Activated CD8-positive, alpha-beta T cell treated with anti-CD3 and anti-CD28 coated beads, Interleukin-2, amount 10 ng/mL, durations not matched to agents 7 days and 5 days (primary cell): ENCODE measurements at regions not wholly inside any gene's neighbourhood (a gene's known extent, or its start where the extent isn't known, plus 50 kb on each side); places are given as distances from the start of the nearest gene placed in this dataset.

Experiments used
- ATAC-seq: fragments of 150-1000 bp; cut with Tn5 transposase; one replicate; pipeline ENCODE4 v1.10.0; 2021; ENCODE audit warnings: moderate library complexity
- CTCF ChIA-PET: fragments of 350-600 bp; sonication (Branson Sonifier 250); formaldehyde crosslinking; loops from one replicate; lab custom pipeline; 2021; ENCODE audit warnings: antibody characterized with exemption; lab: Charles Lee
- POLR2A ChIA-PET: fragments of 350-600 bp; sonication (Branson Sonifier 250); formaldehyde crosslinking; loops from one replicate; lab custom pipeline; 2021; ENCODE audit warnings: antibody characterized with exemption; lab: Charles Lee
- DNase-seq: peaks from one replicate; pipeline ENCODE4 v3.0.0-alpha.2; 2020
- H3K27ac Mint-ChIP-seq: one replicate; pipeline ENCODE4 v1.8.0; 2021; ENCODE audit warnings: mild to moderate bottlenecking, mixed read lengths
- H3K27me3 Mint-ChIP-seq: one replicate; pipeline ENCODE4 v1.8.0; 2021; ENCODE audit warnings: low read depth, mixed read lengths
- H3K36me3 Mint-ChIP-seq: one replicate; pipeline ENCODE4 v1.8.0; 2021; ENCODE audit warnings: low read depth, mixed read lengths
- H3K4me1 Mint-ChIP-seq: one replicate; pipeline ENCODE4 v1.8.0; 2021; ENCODE audit warnings: low read depth, mixed read lengths
- H3K4me3 Mint-ChIP-seq: one replicate; pipeline ENCODE4 v1.8.0; 2021; ENCODE audit warnings: mild to moderate bottlenecking, mixed read lengths
- H3K9me3 Mint-ChIP-seq: one replicate; pipeline ENCODE4 v1.8.0; 2022; ENCODE audit warnings: mixed read lengths; ENCODE audit not compliant: insufficient read depth

- no peak for DNase-seq
- no peaks in the 10 kb centered on the region for H3K9me3 Mint-ChIP-seq
- CTCF ChIA-PET: interaction anchor here (1.0 to 2.3 kb wide), 6 partner anchors 8 to 33 kb away, joined by 3 to 8 read pairs (median 4); no protein-coding TSS in a partner anchor
- peaks cover 15% of the 10 kb centered on the region for H3K4me1 Mint-ChIP-seq
- no peak for ATAC-seq
- no peak overlapping the region for H3K4me3 Mint-ChIP-seq
- H3K27ac Mint-ChIP-seq: no peak overlapping the region
- POLR2A ChIA-PET: no interaction called here
- H3K36me3 Mint-ChIP-seq: no peaks in the 10 kb centered on the region
- peaks cover 17% of the 10 kb centered on the region for H3K27me3 Mint-ChIP-seq
Measured at GRCh38 chr7:142554560-142555532, 194.4 kb upstream of the PRSS1 start.

- H3K27ac Mint-ChIP-seq: no peak overlapping the region
Measured at GRCh38 chr7:142553216-142553615, 196.1 kb upstream of the PRSS1 start.

GRCh38 chr7:142548978-142549377 is 200.3 kb upstream of the PRSS1 start:
- peaks cover under 1% of the 10 kb centered on the region for H3K4me1 Mint-ChIP-seq
- no peak for DNase-seq
- ChIA-PET POLR2A (no interaction called here), CTCF (no interaction called here)
- H3K27me3 Mint-ChIP-seq: peaks cover 14% of the 10 kb centered on the region
- no peaks in the 10 kb centered on the region for H3K9me3 Mint-ChIP-seq
- H3K4me3 Mint-ChIP-seq: no peak overlapping the region
- no peaks in the 10 kb centered on the region for H3K36me3 Mint-ChIP-seq
- ATAC-seq: no peak
- no peak overlapping the region for H3K27ac Mint-ChIP-seq

More at GRCh38 chr7:142553216-142553615, 196.1 kb upstream of the PRSS1 start:
- POLR2A ChIA-PET: no interaction called here
- H3K9me3 Mint-ChIP-seq: no peaks in the 10 kb centered on the region
- H3K4me1 Mint-ChIP-seq: peaks cover 15% of the 10 kb centered on the region
- peaks cover 21% of the 10 kb centered on the region for H3K27me3 Mint-ChIP-seq
- H3K36me3 Mint-ChIP-seq: no peaks in the 10 kb centered on the region
- DNase-seq (no peak), ATAC-seq (no peak)
- H3K4me3 Mint-ChIP-seq: no peak overlapping the region
- CTCF ChIA-PET: no interaction called here

GRCh38 chr7:142546452-142546851 is 202.8 kb upstream of the PRSS1 start:
- peaks cover 10% of the 10 kb centered on the region for H3K27me3 Mint-ChIP-seq
- DNase-seq: no peak
- no peak for ATAC-seq
- H3K4me1 Mint-ChIP-seq: no peaks in the 10 kb centered on the region
- POLR2A ChIA-PET: no interaction called here
- no peaks in the 10 kb centered on the region for H3K36me3 Mint-ChIP-seq
- no peak overlapping the region for H3K4me3 Mint-ChIP-seq
- CTCF ChIA-PET: interaction anchor here (0.9 to 2.3 kb wide), 4 partner anchors 8 to 39 kb away, joined by 4 to 17 read pairs (median 6); no protein-coding TSS in a partner anchor
- no peak overlapping the region for H3K27ac Mint-ChIP-seq
- H3K9me3 Mint-ChIP-seq: no peaks in the 10 kb centered on the region

GRCh38 chr7:142542942-142543341 is 206.3 kb upstream of the PRSS1 start:
- CTCF ChIA-PET: interaction anchor here (0.5 to 1.5 kb wide), 3 partner anchors 8 to 324 kb away, joined by 3 to 5 read pairs (median 5); no protein-coding TSS in a partner anchor
- no peak for ATAC-seq

GRCh38 chr7:142542105-142542504 is 207.2 kb upstream of the PRSS1 start:
- Mint-ChIP-seq H3K27ac (no peak overlapping the region), H3K4me3 (no peak overlapping the region), H3K36me3 (no peaks in the 10 kb centered on the region), H3K9me3 (no peaks in the 10 kb centered on the region), H3K4me1 (peaks cover 18% of the 10 kb centered on the region), H3K27me3 (no peaks in the 10 kb centered on the region)
- ATAC-seq: no peak
- ChIA-PET CTCF (interaction anchor here (1.7 to 2.4 kb wide), 2 partner anchors 16 to 241 kb away, joined by 3 to 8 read pairs; no protein-coding TSS in a partner anchor), POLR2A (no interaction called here)
- DNase-seq: no peak

More at GRCh38 chr7:142542942-142543341, 206.3 kb upstream of the PRSS1 start:
- POLR2A ChIA-PET: no interaction called here
- Mint-ChIP-seq H3K27me3 (no peaks in the 10 kb centered on the region), H3K27ac (no peak overlapping the region), H3K9me3 (no peaks in the 10 kb centered on the region), H3K4me1 (peaks cover 18% of the 10 kb centered on the region), H3K36me3 (no peaks in the 10 kb centered on the region), H3K4me3 (no peak overlapping the region)
- no peak for DNase-seq

GRCh38 chr7:142540371-142540770 is 208.9 kb upstream of the PRSS1 start:
- no peak for DNase-seq
- CTCF ChIA-PET: interaction anchor here (0.9 to 2.4 kb wide), 4 partner anchors 18 to 61 kb away, joined by 3 to 8 read pairs (median 3); no protein-coding TSS in a partner anchor
- Mint-ChIP-seq H3K4me1 (peaks cover 27% of the 10 kb centered on the region), H3K36me3 (no peaks in the 10 kb centered on the region), H3K9me3 (no peaks in the 10 kb centered on the region), H3K27me3 (no peaks in the 10 kb centered on the region), H3K27ac (peak overlapping the region; percentile 2), H3K4me3 (no peak overlapping the region)
- no peak for ATAC-seq
- POLR2A ChIA-PET: no interaction called here

GRCh38 chr7:142539901-142540300 is 209.4 kb upstream of the PRSS1 start:
- no peaks in the 10 kb centered on the region for H3K36me3 Mint-ChIP-seq
- DNase-seq (no peak), ATAC-seq (no peak)
- no peak overlapping the region for H3K4me3 Mint-ChIP-seq
- no peaks in the 10 kb centered on the region for H3K9me3 Mint-ChIP-seq
- peak overlapping the region; percentile 2 for H3K27ac Mint-ChIP-seq
- H3K4me1 Mint-ChIP-seq: peaks cover 32% of the 10 kb centered on the region
- H3K27me3 Mint-ChIP-seq: no peaks in the 10 kb centered on the region
- CTCF ChIA-PET: interaction anchor here (1.2 to 2.4 kb wide), 3 partner anchors 18 to 48 kb away, joined by 3 to 8 read pairs (median 3); no protein-coding TSS in a partner anchor
- POLR2A ChIA-PET: no interaction called here

GRCh38 chr7:142537760-142538159 is 211.5 kb upstream of the PRSS1 start:
- ChIA-PET POLR2A (no interaction called here), CTCF (interaction anchor here (1.2 to 5.6 kb wide), 5 partner anchors 21 to 465 kb away, joined by 4 to 53 read pairs (median 7); no protein-coding TSS in a partner anchor)
- no peak overlapping the region for H3K4me3 Mint-ChIP-seq
- no peak overlapping the region for H3K27ac Mint-ChIP-seq
- DNase-seq: no peak
- H3K4me1 Mint-ChIP-seq: peaks cover 32% of the 10 kb centered on the region
- ATAC-seq: no peak
- H3K27me3 Mint-ChIP-seq: no peaks in the 10 kb centered on the region
- no peaks in the 10 kb centered on the region for H3K9me3 Mint-ChIP-seq
- no peaks in the 10 kb centered on the region for H3K36me3 Mint-ChIP-seq

- POLR2A ChIA-PET: interaction anchor here (1.0 to 2.4 kb wide), 6 partner anchors 45 to 344 kb away, joined by 3 to 10 read pairs (median 5); no protein-coding TSS in a partner anchor
- Mint-ChIP-seq H3K4me1 (peaks cover 29% of the 10 kb centered on the region), H3K27me3 (peaks cover 2% of the 10 kb centered on the region), H3K4me3 (peak overlapping the region; percentile 52), H3K27ac (peak overlapping the region; percentile 70), H3K36me3 (no peaks in the 10 kb centered on the region), H3K9me3 (no peaks in the 10 kb centered on the region)
- ATAC-seq: peak; percentile 95
- CTCF ChIA-PET: interaction anchor here (0.6 to 5.6 kb wide), 50 partner anchors 8 to 473 kb away, joined by 3 to 53 read pairs (median 6); no protein-coding TSS in a partner anchor
- peak; percentile 82 for DNase-seq
Measured at GRCh38 chr7:142535123-142535779, 214.0 kb upstream of the PRSS1 start.

GRCh38 chr7:142534726-142535122 is 214.5 kb upstream of the PRSS1 start:
- H3K36me3 Mint-ChIP-seq: no peaks in the 10 kb centered on the region
- H3K4me1 Mint-ChIP-seq: peaks cover 24% of the 10 kb centered on the region
- H3K4me3 Mint-ChIP-seq: no peak overlapping the region
- ATAC-seq (no peak), DNase-seq (no peak)
- no peaks in the 10 kb centered on the region for H3K9me3 Mint-ChIP-seq
- CTCF ChIA-PET: interaction anchor here (0.6 to 5.6 kb wide), 47 partner anchors 9 to 473 kb away, joined by 3 to 53 read pairs (median 8); no protein-coding TSS in a partner anchor
- peaks cover 2% of the 10 kb centered on the region for H3K27me3 Mint-ChIP-seq
- POLR2A ChIA-PET: interaction anchor here (1.0 to 2.4 kb wide), 5 partner anchors 46 to 344 kb away, joined by 3 to 10 read pairs (median 4); no protein-coding TSS in a partner anchor
- no peak overlapping the region for H3K27ac Mint-ChIP-seq
